ENCODE measurements at regions not wholly inside any gene's neighbourhood (a gene's known extent, or its start where the extent isn't known, plus 50 kb on each side); places are given as distances from the start of the nearest gene placed in this dataset.
A peak's percentile ranks its signal among the peaks of the same experiment; 100 is the strongest.

DNA sequence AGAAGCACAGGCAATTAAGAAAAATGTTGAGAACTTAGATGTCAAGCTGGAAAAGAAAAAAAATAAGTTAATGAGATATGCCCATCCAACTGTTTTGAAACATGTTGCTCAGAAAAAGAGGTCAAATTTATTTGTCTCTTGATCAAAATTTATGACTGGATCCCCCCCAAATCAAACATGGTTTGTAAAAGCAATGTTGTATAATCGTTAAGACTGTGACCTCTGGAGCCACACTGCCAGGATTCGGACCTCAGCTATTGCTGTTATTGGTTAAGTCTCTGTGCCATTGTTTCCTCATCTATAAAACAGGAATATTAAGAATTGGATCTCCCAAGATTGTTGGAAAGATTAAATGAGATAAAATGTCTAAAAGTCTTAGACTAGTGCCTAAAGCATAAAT is 51.9 kb upstream of the LRRK2 start:
- Histone ChIP-seq H3K36me3 (ENCODE audit: insufficient read depth, low read length) (no peaks in the 10 kb centered on the region), H4K20me1 (ENCODE audit: insufficient read depth, low read length) (no peaks in the 10 kb centered on the region), H3K9me3 (ENCODE audit: low read length) (no peaks in the 10 kb centered on the region), H3K9me2 (ENCODE audit: low read depth, low read length) (no peaks in the 10 kb centered on the region), H3K4me2 (ENCODE audit: low read length) (no peak overlapping the region), H3K27me3 (ENCODE audit: insufficient read depth, low read length) (no peaks in the 10 kb centered on the region), H2AFZ (ENCODE audit: low read length) (no peak overlapping the region), H3K4me1 (ENCODE audit: insufficient read depth, low read length, severe bottlenecking) (peaks cover 10% of the 10 kb centered on the region), H3K79me2 (ENCODE audit: insufficient read depth, low read length) (no peaks in the 10 kb centered on the region), H3K9ac (ENCODE audit: low read length) (no peak overlapping the region), H3K27ac (ENCODE audit: low read depth, low read length, poor library complexity, severe bottlenecking) (no peak overlapping the region), H3K4me3 (ENCODE audit: low read depth, low read length, poor library complexity, severe bottlenecking) (no peak overlapping the region), H3F3A (ENCODE audit: insufficient read depth, low read length) (no peaks in the 10 kb centered on the region)
- TF ChIP-seq, protein P1, sequence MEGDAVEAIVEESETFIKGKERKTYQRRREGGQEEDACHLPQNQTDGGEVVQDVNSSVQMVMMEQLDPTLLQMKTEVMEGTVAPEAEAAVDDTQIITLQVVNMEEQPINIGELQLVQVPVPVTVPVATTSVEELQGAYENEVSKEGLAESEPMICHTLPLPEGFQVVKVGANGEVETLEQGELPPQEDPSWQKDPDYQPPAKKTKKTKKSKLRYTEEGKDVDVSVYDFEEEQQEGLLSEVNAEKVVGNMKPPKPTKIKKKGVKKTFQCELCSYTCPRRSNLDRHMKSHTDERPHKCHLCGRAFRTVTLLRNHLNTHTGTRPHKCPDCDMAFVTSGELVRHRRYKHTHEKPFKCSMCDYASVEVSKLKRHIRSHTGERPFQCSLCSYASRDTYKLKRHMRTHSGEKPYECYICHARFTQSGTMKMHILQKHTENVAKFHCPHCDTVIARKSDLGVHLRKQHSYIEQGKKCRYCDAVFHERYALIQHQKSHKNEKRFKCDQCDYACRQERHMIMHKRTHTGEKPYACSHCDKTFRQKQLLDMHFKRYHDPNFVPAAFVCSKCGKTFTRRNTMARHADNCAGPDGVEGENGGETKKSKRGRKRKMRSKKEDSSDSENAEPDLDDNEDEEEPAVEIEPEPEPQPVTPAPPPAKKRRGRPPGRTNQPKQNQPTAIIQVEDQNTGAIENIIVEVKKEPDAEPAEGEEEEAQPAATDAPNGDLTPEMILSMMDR (IDR thresholded peaks at IDR 0.05; ENCODE audit: low read length): no peak
- no peak for TF ChIP-seq EZH2 (IDR thresholded peaks at IDR 0.05; ENCODE audit: borderline replicate concordance, low read length)

DNA sequence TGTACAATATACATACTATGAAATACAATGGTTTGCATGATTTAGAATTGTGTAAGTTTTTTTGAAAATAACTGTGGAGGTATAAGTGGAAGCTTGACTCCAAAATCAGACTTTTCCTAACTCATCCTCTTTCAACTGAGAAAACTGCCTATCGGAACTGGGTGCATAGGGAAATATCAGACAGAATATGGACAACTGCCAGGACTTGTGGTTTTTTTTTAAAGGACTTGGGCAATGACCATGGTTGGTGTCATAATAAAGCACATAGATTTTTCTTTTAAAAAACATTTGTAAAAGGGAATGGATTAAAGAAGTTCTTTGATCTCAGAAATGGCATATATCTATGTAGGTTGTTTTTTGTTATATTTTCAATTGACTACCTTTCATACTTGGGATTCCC is 53.3 kb upstream of the LRRK2 start:
- TF ChIP-seq, protein P1 (IDR thresholded peaks at IDR 0.05; ENCODE audit: low read length): no peak
- TF ChIP-seq EZH2 (IDR thresholded peaks at IDR 0.05; ENCODE audit: borderline replicate concordance, low read length): no peak
- Histone ChIP-seq H3F3A (ENCODE audit: insufficient read depth, low read length) (no peaks in the 10 kb centered on the region), H4K20me1 (ENCODE audit: insufficient read depth, low read length) (no peaks in the 10 kb centered on the region), H3K27ac (ENCODE audit: low read depth, low read length, poor library complexity, severe bottlenecking) (no peak overlapping the region), H3K36me3 (ENCODE audit: insufficient read depth, low read length) (no peaks in the 10 kb centered on the region), H3K9me3 (ENCODE audit: low read length) (no peaks in the 10 kb centered on the region), H2AFZ (ENCODE audit: low read length) (0 out of 2 replicates have a peak overlapping the region, but pooled peaks have one; percentile 13), H3K9ac (ENCODE audit: low read length) (no peak overlapping the region), H3K79me2 (ENCODE audit: insufficient read depth, low read length) (no peaks in the 10 kb centered on the region), H3K27me3 (ENCODE audit: insufficient read depth, low read length) (no peaks in the 10 kb centered on the region), H3K4me3 (ENCODE audit: low read depth, low read length, poor library complexity, severe bottlenecking) (no peak overlapping the region), H3K4me1 (ENCODE audit: insufficient read depth, low read length, severe bottlenecking) (peaks cover 10% of the 10 kb centered on the region), H3K9me2 (ENCODE audit: low read depth, low read length) (no peaks in the 10 kb centered on the region), H3K4me2 (ENCODE audit: low read length) (no peak overlapping the region)

DNA sequence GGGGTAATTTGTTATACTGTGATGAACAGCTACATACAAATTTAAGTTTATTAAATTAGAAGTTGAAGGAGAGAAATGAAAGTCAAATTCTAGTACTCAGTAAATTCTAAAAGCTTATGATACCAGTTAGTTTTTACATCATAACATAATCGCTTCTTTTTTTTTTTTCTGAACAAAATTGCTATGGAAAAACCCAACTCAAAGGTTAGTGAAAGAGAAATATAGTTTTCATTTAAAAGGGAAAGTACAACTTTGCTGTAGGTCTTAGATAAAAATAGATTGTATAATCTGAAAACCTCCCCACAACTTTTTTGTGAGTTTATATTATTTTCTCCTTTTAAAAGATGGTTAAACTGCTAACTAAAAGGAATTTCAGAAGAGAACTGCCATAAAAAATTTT is 53.7 kb upstream of the LRRK2 start:
- Histone ChIP-seq H3K36me3 (ENCODE audit: insufficient read depth, low read length) (no peaks in the 10 kb centered on the region), H3K9me2 (ENCODE audit: low read depth, low read length) (no peaks in the 10 kb centered on the region), H3K4me2 (ENCODE audit: low read length) (no peak overlapping the region), H3K27me3 (ENCODE audit: insufficient read depth, low read length) (no peaks in the 10 kb centered on the region), H4K20me1 (ENCODE audit: insufficient read depth, low read length) (no peaks in the 10 kb centered on the region), H3K9ac (ENCODE audit: low read length) (no peak overlapping the region), H3K4me1 (ENCODE audit: insufficient read depth, low read length, severe bottlenecking) (peaks cover 10% of the 10 kb centered on the region), H3K79me2 (ENCODE audit: insufficient read depth, low read length) (no peaks in the 10 kb centered on the region), H3F3A (ENCODE audit: insufficient read depth, low read length) (no peaks in the 10 kb centered on the region), H3K9me3 (ENCODE audit: low read length) (no peaks in the 10 kb centered on the region), H3K4me3 (ENCODE audit: low read depth, low read length, poor library complexity, severe bottlenecking) (no peak overlapping the region), H3K27ac (ENCODE audit: low read depth, low read length, poor library complexity, severe bottlenecking) (no peak overlapping the region), H2AFZ (ENCODE audit: low read length) (peak overlapping the region; percentile 13; the same call in 1 of the 2 replicates)
- no peak for TF ChIP-seq EZH2 (IDR thresholded peaks at IDR 0.05; ENCODE audit: borderline replicate concordance, low read length)
- TF ChIP-seq, protein P1 (IDR thresholded peaks at IDR 0.05; ENCODE audit: low read length): no peak
